ENCODE measurements at regions not wholly inside any gene's neighbourhood (a gene's known extent, or its start where the extent isn't known, plus 50 kb on each side); places are given as distances from the start of the nearest gene placed in this dataset.

- peaks cover 0 to 5% (median 0%) of the 10 kb centered on the region in 5 donors for H3K4me1 ChIP-seq (ENCODE audit: control insufficient read depth in 5 of 5, insufficient read depth in 5 of 5, low read length in 5 of 5)
- H3K27me3 ChIP-seq (ENCODE audit: control insufficient read depth in 5 of 5, insufficient read depth in 4 of 5, low read length in 5 of 5): no peaks in the 10 kb centered on the region
- no peak overlapping the region for H3K4me3 ChIP-seq (ENCODE audit: low read depth in 1 of 5, low read length in 5 of 5)
- H3K9me3 ChIP-seq (ENCODE audit: control insufficient read depth in 5 of 5, low read length in 5 of 5): peaks cover 0 to 10% (median 8%) of the 10 kb centered on the region in 5 donors
- H3K27ac ChIP-seq (ENCODE audit: low read depth, low read length): no peak overlapping the region
- no peaks in the 10 kb centered on the region for H3K36me3 ChIP-seq (ENCODE audit: control insufficient read depth in 5 of 5, insufficient read depth in 5 of 5, low read length in 5 of 5)
- H3K9ac ChIP-seq (ENCODE audit: low read length in 5 of 5): no peak overlapping the region
Observed at GRCh38 chr4:22091352-22091717, 142.8 kb upstream of the KCNIP4 start.

- Histone ChIP-seq H3K9me3 (ENCODE audit: control insufficient read depth in 5 of 5, low read length in 5 of 5) (peaks cover 1 to 16% (median 12%) of the 10 kb centered on the region in 5 donors), H3K4me3 (ENCODE audit: low read depth in 1 of 5, low read length in 5 of 5) (no peak overlapping the region), H3K27me3 (ENCODE audit: control insufficient read depth in 5 of 5, insufficient read depth in 4 of 5, low read length in 5 of 5) (no peaks in the 10 kb centered on the region), H3K4me1 (ENCODE audit: control insufficient read depth in 5 of 5, insufficient read depth in 5 of 5, low read length in 5 of 5) (peaks cover 0 to 5% (median 0%) of the 10 kb centered on the region in 5 donors), H3K9ac (ENCODE audit: low read length in 5 of 5) (no peak overlapping the region), H3K36me3 (ENCODE audit: control insufficient read depth in 5 of 5, insufficient read depth in 5 of 5, low read length in 5 of 5) (no peaks in the 10 kb centered on the region), H3K27ac (ENCODE audit: low read depth, low read length) (no peak overlapping the region)
Observed at GRCh38 chr4:22090661-22091351, 142.2 kb upstream of the KCNIP4 start.

GRCh38 chr4:22077571-22077970 lies 129.0 kb upstream of the KCNIP4 start:
- Histone ChIP-seq H3K4me3 (ENCODE audit: low read depth in 1 of 5, low read length in 5 of 5) (no peak overlapping the region), H3K27ac (ENCODE audit: low read depth, low read length) (no peak overlapping the region), H3K27me3 (ENCODE audit: control insufficient read depth in 5 of 5, insufficient read depth in 4 of 5, low read length in 5 of 5) (no peaks in the 10 kb centered on the region), H3K36me3 (ENCODE audit: control insufficient read depth in 5 of 5, insufficient read depth in 5 of 5, low read length in 5 of 5) (no peaks in the 10 kb centered on the region), H3K9ac (ENCODE audit: low read length in 5 of 5) (no peak overlapping the region), H3K9me3 (ENCODE audit: control insufficient read depth in 5 of 5, low read length in 5 of 5) (peaks cover 0 to 14% (median 3%) of the 10 kb centered on the region in 5 donors), H3K4me1 (ENCODE audit: control insufficient read depth in 5 of 5, insufficient read depth in 5 of 5, low read length in 5 of 5) (no peaks in the 10 kb centered on the region)

DNA sequence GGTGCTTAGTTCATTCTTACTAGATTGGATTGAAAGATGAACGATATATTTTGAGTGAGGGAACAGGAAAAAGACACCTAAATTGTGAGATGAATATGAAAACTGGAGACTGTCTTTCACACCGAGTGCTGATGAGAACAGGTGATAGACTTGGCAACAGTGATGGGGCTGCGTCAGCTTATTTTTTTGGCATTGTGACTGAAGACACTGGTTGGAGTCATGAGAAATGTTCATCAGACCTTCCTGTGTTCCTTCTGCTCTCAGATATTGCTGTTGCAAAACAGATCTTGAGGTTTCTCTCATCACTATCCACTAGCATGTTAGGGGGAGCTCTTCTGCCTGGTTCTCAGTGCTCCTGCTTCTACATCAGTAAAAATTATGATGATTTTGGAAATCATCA lies 124.2 kb upstream of the KCNIP4 start:
- no peak overlapping the region for H3K4me3 ChIP-seq (ENCODE audit: low read depth in 1 of 5, low read length in 5 of 5)
- H3K4me1 ChIP-seq (ENCODE audit: control insufficient read depth in 5 of 5, insufficient read depth in 5 of 5, low read length in 5 of 5): no peaks in the 10 kb centered on the region
- H3K27me3 ChIP-seq (ENCODE audit: control insufficient read depth in 5 of 5, insufficient read depth in 4 of 5, low read length in 5 of 5): no peaks in the 10 kb centered on the region
- H3K36me3 ChIP-seq (ENCODE audit: control insufficient read depth in 5 of 5, insufficient read depth in 5 of 5, low read length in 5 of 5): no peaks in the 10 kb centered on the region
- no peak overlapping the region for H3K27ac ChIP-seq (ENCODE audit: low read depth, low read length)
- H3K9ac ChIP-seq (ENCODE audit: low read length in 5 of 5): no peak overlapping the region
- peaks cover 0 to 6% (median 0%) of the 10 kb centered on the region in 5 donors for H3K9me3 ChIP-seq (ENCODE audit: control insufficient read depth in 5 of 5, low read length in 5 of 5)

- no peak overlapping the region for H3K27ac ChIP-seq (ENCODE audit: low read depth, low read length)
- H3K27me3 ChIP-seq (ENCODE audit: control insufficient read depth in 5 of 5, insufficient read depth in 4 of 5, low read length in 5 of 5): no peaks in the 10 kb centered on the region
- H3K36me3 ChIP-seq (ENCODE audit: control insufficient read depth in 5 of 5, insufficient read depth in 5 of 5, low read length in 5 of 5): no peaks in the 10 kb centered on the region
- H3K4me3 ChIP-seq (ENCODE audit: low read depth in 1 of 5, low read length in 5 of 5): no peak overlapping the region
- peaks cover 0 to 6% (median 0%) of the 10 kb centered on the region in 5 donors for H3K9me3 ChIP-seq (ENCODE audit: control insufficient read depth in 5 of 5, low read length in 5 of 5)
- H3K9ac ChIP-seq (ENCODE audit: low read length in 5 of 5): no peak overlapping the region
- H3K4me1 ChIP-seq (ENCODE audit: control insufficient read depth in 5 of 5, insufficient read depth in 5 of 5, low read length in 5 of 5): no peaks in the 10 kb centered on the region
Observed at GRCh38 chr4:22072240-22072639, 123.7 kb upstream of the KCNIP4 start.

GRCh38 chr4:22071749-22072148 lies 123.2 kb upstream of the KCNIP4 start:
- Histone ChIP-seq H3K27ac (ENCODE audit: low read depth, low read length) (no peak overlapping the region), H3K9ac (ENCODE audit: low read length in 5 of 5) (no peak overlapping the region)

GRCh38 chr4:22070256-22070655 lies 121.7 kb upstream of the KCNIP4 start:
- peaks cover 0 to 5% (median 0%) of the 10 kb centered on the region in 5 donors for H3K9me3 ChIP-seq (ENCODE audit: control insufficient read depth in 5 of 5, low read length in 5 of 5)
- H3K36me3 ChIP-seq (ENCODE audit: control insufficient read depth in 5 of 5, insufficient read depth in 5 of 5, low read length in 5 of 5): no peaks in the 10 kb centered on the region
- H3K27ac ChIP-seq (ENCODE audit: low read depth, low read length): no peak overlapping the region
- H3K9ac ChIP-seq (ENCODE audit: low read length in 5 of 5): no peak overlapping the region
- H3K4me3 ChIP-seq (ENCODE audit: low read depth in 1 of 5, low read length in 5 of 5): no peak overlapping the region
- no peaks in the 10 kb centered on the region for H3K4me1 ChIP-seq (ENCODE audit: control insufficient read depth in 5 of 5, insufficient read depth in 5 of 5, low read length in 5 of 5)
- no peaks in the 10 kb centered on the region for H3K27me3 ChIP-seq (ENCODE audit: control insufficient read depth in 5 of 5, insufficient read depth in 4 of 5, low read length in 5 of 5)

More at GRCh38 chr4:22071749-22072148, 123.2 kb upstream of the KCNIP4 start:
- H3K9me3 ChIP-seq (ENCODE audit: control insufficient read depth in 5 of 5, low read length in 5 of 5): peaks cover 0 to 6% (median 0%) of the 10 kb centered on the region in 5 donors
- H3K4me1 ChIP-seq (ENCODE audit: control insufficient read depth in 5 of 5, insufficient read depth in 5 of 5, low read length in 5 of 5): no peaks in the 10 kb centered on the region
- no peak overlapping the region for H3K4me3 ChIP-seq (ENCODE audit: low read depth in 1 of 5, low read length in 5 of 5)
- no peaks in the 10 kb centered on the region for H3K27me3 ChIP-seq (ENCODE audit: control insufficient read depth in 5 of 5, insufficient read depth in 4 of 5, low read length in 5 of 5)
- H3K36me3 ChIP-seq (ENCODE audit: control insufficient read depth in 5 of 5, insufficient read depth in 5 of 5, low read length in 5 of 5): no peaks in the 10 kb centered on the region

- no peaks in the 10 kb centered on the region for H3K27me3 ChIP-seq (ENCODE audit: control insufficient read depth in 5 of 5, insufficient read depth in 4 of 5, low read length in 5 of 5)
- no peak overlapping the region for H3K9ac ChIP-seq (ENCODE audit: low read length in 5 of 5)
- H3K4me1 ChIP-seq (ENCODE audit: control insufficient read depth in 5 of 5, insufficient read depth in 5 of 5, low read length in 5 of 5): no peaks in the 10 kb centered on the region
- no peak overlapping the region for H3K27ac ChIP-seq (ENCODE audit: low read depth, low read length)
- peaks cover 0 to 3% (median 0%) of the 10 kb centered on the region in 5 donors for H3K9me3 ChIP-seq (ENCODE audit: control insufficient read depth in 5 of 5, low read length in 5 of 5)
- H3K36me3 ChIP-seq (ENCODE audit: control insufficient read depth in 5 of 5, insufficient read depth in 5 of 5, low read length in 5 of 5): no peaks in the 10 kb centered on the region
- no peak overlapping the region for H3K4me3 ChIP-seq (ENCODE audit: low read depth in 1 of 5, low read length in 5 of 5)
Observed at GRCh38 chr4:22063613-22064012, 115.0 kb upstream of the KCNIP4 start.

DNA sequence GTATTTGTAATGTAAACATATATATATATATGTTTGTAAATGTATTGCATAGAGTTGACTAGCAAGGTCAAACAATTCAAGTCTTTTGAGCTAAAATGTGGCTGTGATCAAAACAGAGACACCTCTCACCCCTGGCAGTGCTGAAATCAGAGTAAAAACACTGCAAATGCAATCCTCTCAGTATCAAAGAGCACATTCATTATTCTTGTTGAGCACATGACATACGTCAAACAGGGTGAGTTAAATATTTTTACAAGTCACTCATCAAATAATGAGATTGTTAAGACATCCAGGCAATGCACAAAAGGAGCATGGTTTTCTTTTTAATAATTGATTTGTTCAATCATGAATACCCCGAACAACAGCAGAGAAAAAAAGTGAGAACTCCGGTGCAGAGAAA lies 114.1 kb upstream of the KCNIP4 start:
- H3K36me3 ChIP-seq (ENCODE audit: control insufficient read depth in 5 of 5, insufficient read depth in 5 of 5, low read length in 5 of 5): no peaks in the 10 kb centered on the region

GRCh38 chr4:22055954-22056353 lies 107.4 kb upstream of the KCNIP4 start:
- Histone ChIP-seq H3K4me3 (ENCODE audit: low read depth in 1 of 5, low read length in 5 of 5) (no peak overlapping the region), H3K9ac (ENCODE audit: low read length in 5 of 5) (no peak overlapping the region), H3K27ac (ENCODE audit: low read depth, low read length) (no peak overlapping the region), H3K36me3 (ENCODE audit: control insufficient read depth in 5 of 5, insufficient read depth in 5 of 5, low read length in 5 of 5) (no peaks in the 10 kb centered on the region), H3K27me3 (ENCODE audit: control insufficient read depth in 5 of 5, insufficient read depth in 4 of 5, low read length in 5 of 5) (no peaks in the 10 kb centered on the region), H3K9me3 (ENCODE audit: control insufficient read depth in 5 of 5, low read length in 5 of 5) (no peaks in the 10 kb centered on the region), H3K4me1 (ENCODE audit: control insufficient read depth in 5 of 5, insufficient read depth in 5 of 5, low read length in 5 of 5) (no peaks in the 10 kb centered on the region)

More for the DNA sequence above, 114.1 kb upstream of the KCNIP4 start:
- no peak overlapping the region for H3K9ac ChIP-seq (ENCODE audit: low read length in 5 of 5)
- H3K27ac ChIP-seq (ENCODE audit: low read depth, low read length): no peak overlapping the region
- H3K27me3 ChIP-seq (ENCODE audit: control insufficient read depth in 5 of 5, insufficient read depth in 4 of 5, low read length in 5 of 5): no peaks in the 10 kb centered on the region
- no peak overlapping the region for H3K4me3 ChIP-seq (ENCODE audit: low read depth in 1 of 5, low read length in 5 of 5)
- H3K4me1 ChIP-seq (ENCODE audit: control insufficient read depth in 5 of 5, insufficient read depth in 5 of 5, low read length in 5 of 5): no peaks in the 10 kb centered on the region
- H3K9me3 ChIP-seq (ENCODE audit: control insufficient read depth in 5 of 5, low read length in 5 of 5): peaks cover 0 to 3% (median 0%) of the 10 kb centered on the region in 5 donors

Measured in subcutaneous abdominal adipose tissue (tissue), 5 donors.